Ovary (tissue), 3 donors: ENCODE measurements at regions not wholly inside any gene's neighbourhood (a gene's known extent, or its start where the extent isn't known, plus 50 kb on each side); places are given as distances from the start of the nearest gene placed in this dataset.

Experiments
- CTCF ChIP-seq, 3 donors: fragments of 450-650 bp in 2 of 3; fragments of 200-600 bp in 1 of 3; IDR thresholded peaks; one replicate each; pipeline versions ENCODE4 v1.5.1 to v1.8.0; 2016 to 2022; ENCODE audit warnings: antibody characterized with exemption in 3 of 3, mild to moderate bottlenecking in 1 of 3
- POLR2A ChIP-seq: fragments of 450-650 bp; IDR thresholded peaks from one replicate; pipeline ENCODE4 v1.6.1; 2017; ENCODE audit warnings: antibody characterized with exemption, mild to moderate bottlenecking, moderate library complexity
- donor health status: DM: no; HTN: no; CAD: no.

GRCh38 chr14:31964490-31964889, 112.6 kb upstream of the ARHGAP5 start:
- TF ChIP-seq CTCF (IDR thresholded peaks at IDR 0.05) (no peak), POLR2A (no peak)
